Breast epithelium (tissue), 4 donors: ENCODE measurements at regions not wholly inside any gene's neighbourhood (a gene's known extent, or its start where the extent isn't known, plus 50 kb on each side); places are given as distances from the start of the nearest gene placed in this dataset.

ENCODE experiments used
- DNase-seq, 2 donors: peaks; one replicate each; pipeline ENCODE4 v3.0.0-alpha.2; 2019; ENCODE audit warnings: low spot score in 2 of 2
- H3K27ac ChIP-seq, 2 donors: fragments of 200-600 bp; sonication (generic) in 1 of 2; one replicate each; pipeline ENCODE4 v1.5.1; 2016 to 2019; ENCODE audit warnings: mild to moderate bottlenecking in 1 of 2
- H3K27me3 ChIP-seq, 2 donors: fragments of 200-600 bp; sonication (generic) in 1 of 2; one replicate each; pipeline versions ENCODE4 v1.5.1 to v1.6.0; 2017 to 2019; ENCODE audit warnings: control low read depth in 1 of 2, mild to moderate bottlenecking in 1 of 2
- H3K36me3 ChIP-seq: fragments of 200-600 bp; one replicate; pipeline ENCODE4 v1.5.1; 2019
- H3K4me1 ChIP-seq, 2 donors: fragments of 200-600 bp; sonication (generic); one replicate each; pipeline ENCODE4 v1.5.1; 2016 to 2019; ENCODE audit warnings: control low read depth in 1 of 2
- H3K4me3 ChIP-seq, 3 donors: fragments of 200-600 bp; sonication (generic); 1 replicate in 2 of 3; 2 replicates in 1 of 3; pipeline ENCODE4 v1.5.1; 2016 to 2019; ENCODE audit warnings: mild to moderate bottlenecking in 3 of 3, moderate library complexity in 2 of 3
- H3K9me3 ChIP-seq, 2 donors: fragments of 200-600 bp; sonication (generic) in 1 of 2; one replicate each; pipeline ENCODE4 v1.5.1; 2016 to 2019; ENCODE audit warnings: control low read depth in 1 of 2
- CTCF ChIP-seq, 3 donors: fragments of 450-650 bp; IDR thresholded peaks; one replicate each; pipeline ENCODE4 v1.5.1; 2016 to 2017; ENCODE audit warnings: antibody characterized with exemption in 3 of 3, mild to moderate bottlenecking in 3 of 3, moderate library complexity in 3 of 3
- POLR2A ChIP-seq: fragments of 450-650 bp; IDR thresholded peaks from one replicate; pipeline ENCODE4 v1.6.1; 2016; ENCODE audit warnings: antibody characterized with exemption, mild to moderate bottlenecking, moderate library complexity
- POLR2AphosphoS5 ChIP-seq, 3 donors: sonication (generic); formaldehyde crosslinking; IDR thresholded peaks; one replicate each; pipeline ENCODE4 v1.6.1; 2017; ENCODE audit warnings: antibody characterized with exemption in 3 of 3
- intact Hi-C: fragments of 100-400 bp; cut with DNase I; formaldehyde crosslinking; loops from one replicate; pipeline ENCODE4 v1.15.1; 2023; ENCODE audit warnings: low total_unique reads

- Histone ChIP-seq H3K4me1 (no peaks in the 10 kb centered on the region), H3K27me3 (no peaks in the 10 kb centered on the region), H3K27ac (no peak overlapping the region), H3K9me3 (no peaks in the 10 kb centered on the region), H3K36me3 (no peaks in the 10 kb centered on the region), H3K4me3 (no peak overlapping the region)
- DNase-seq, result no peak
- intact Hi-C loops, result no loop called here
- no peak for TF ChIP-seq POLR2A
- no peak for TF ChIP-seq POLR2AphosphoS5 (IDR thresholded peaks at IDR 0.05)
- TF ChIP-seq CTCF (IDR thresholded peaks at IDR 0.05), result no peak
Measured at GRCh38 chr14:40265096-40265495, 832.9 kb upstream of the FBXO33 start.

GRCh38 chr14:40252817-40253447 is 820.7 kb upstream of the FBXO33 start:
- Histone ChIP-seq H3K4me3 (no peak overlapping the region), H3K36me3 (no peaks in the 10 kb centered on the region), H3K4me1 (no peaks in the 10 kb centered on the region), H3K27me3 (no peaks in the 10 kb centered on the region), H3K9me3 (no peaks in the 10 kb centered on the region), H3K27ac (no peak overlapping the region)
- intact Hi-C loops, result no loop called here
- TF ChIP-seq POLR2AphosphoS5 (IDR thresholded peaks at IDR 0.05) (no peak), CTCF (IDR thresholded peaks at IDR 0.05) (no peak), POLR2A (no peak)
- no peak for DNase-seq

- intact Hi-C loops, result no loop called here
- no peak for DNase-seq
- H3K27ac ChIP-seq, result no peak overlapping the region
- H3K9me3 ChIP-seq, result no peaks in the 10 kb centered on the region
- no peaks in the 10 kb centered on the region for H3K36me3 ChIP-seq
- H3K27me3 ChIP-seq, result no peaks in the 10 kb centered on the region
- TF ChIP-seq POLR2AphosphoS5 (IDR thresholded peaks at IDR 0.05) (no peak), POLR2A (no peak), CTCF (IDR thresholded peaks at IDR 0.05) (no peak)
- H3K4me1 ChIP-seq, result no peaks in the 10 kb centered on the region
- H3K4me3 ChIP-seq, result no peak overlapping the region
Measured at GRCh38 chr14:40248671-40249070, 816.4 kb upstream of the FBXO33 start.

GRCh38 chr14:40240245-40240859 is 808.1 kb upstream of the FBXO33 start:
- no peak for DNase-seq
- no peak overlapping the region for H3K4me3 ChIP-seq
- H3K9me3 ChIP-seq, result peaks cover 0 to 10% of the 10 kb centered on the region in 2 donors
- H3K4me1 ChIP-seq, result no peaks in the 10 kb centered on the region
- H3K36me3 ChIP-seq, result no peaks in the 10 kb centered on the region
- H3K27me3 ChIP-seq, result no peaks in the 10 kb centered on the region
- intact Hi-C loops, result no loop called here
- H3K27ac ChIP-seq, result no peak overlapping the region
- TF ChIP-seq POLR2A (no peak), CTCF (IDR thresholded peaks at IDR 0.05) (no peak), POLR2AphosphoS5 (IDR thresholded peaks at IDR 0.05) (no peak)

- intact Hi-C loops, result no loop called here
- no peak for TF ChIP-seq POLR2A
- no peaks in the 10 kb centered on the region for H3K4me1 ChIP-seq
- H3K9me3 ChIP-seq, result peaks cover 3 to 18% of the 10 kb centered on the region in 2 donors
- H3K36me3 ChIP-seq, result no peaks in the 10 kb centered on the region
- DNase-seq, result no peak
- H3K27me3 ChIP-seq, result no peaks in the 10 kb centered on the region
- no peak overlapping the region for H3K4me3 ChIP-seq
- H3K27ac ChIP-seq, result no peak overlapping the region
Measured at GRCh38 chr14:40232302-40232701, 800.1 kb upstream of the FBXO33 start.
